NCI-H82 treated with DMSO at 0.1 percent for 48 hours (cell line): ENCODE measurements at regions not wholly inside any gene's neighbourhood (a gene's known extent, or its start where the extent isn't known, plus 50 kb on each side); places are given as distances from the start of the nearest gene placed in this dataset.

ENCODE experiments used
- DNase-seq: peaks from one replicate; lab custom pipeline; 2025; ENCODE audit not compliant: unreplicated experiment; lab: John Stamatoyannopoulos, UW

GRCh38 chr20:50258790-50259483 lies 68.3 kb downstream of the CEBPB start:
- no peak for DNase-seq

GRCh38 chr20:50259705-50260478 lies 69.3 kb downstream of the CEBPB start:
- DNase-seq, result no peak

- DNase-seq, result no peak
These were observed 70.0 kb downstream of the CEBPB start for GRCh38 chr20:50260479-50261221.

GRCh38 chr20:50261471-50262212 lies 71.0 kb downstream of the CEBPB start:
- no peak for DNase-seq

- DNase-seq, result no peak
These were observed 73.2 kb downstream of the CEBPB start for GRCh38 chr20:50263831-50264230.

- DNase-seq, result no peak
These were observed 74.0 kb downstream of the CEBPB start for GRCh38 chr20:50264534-50265145.

GRCh38 chr20:50265245-50265946 lies 74.8 kb downstream of the CEBPB start:
- DNase-seq, result no peak

- DNase-seq, result no peak
These were observed 75.8 kb downstream of the CEBPB start for GRCh38 chr20:50266293-50267040.

GRCh38 chr20:50267041-50267865 lies 76.6 kb downstream of the CEBPB start:
- no peak for DNase-seq

- no peak for DNase-seq
These were observed 77.2 kb downstream of the CEBPB start for GRCh38 chr20:50267866-50268219.

GRCh38 chr20:50269091-50270033 lies 78.7 kb downstream of the CEBPB start:
- no peak for DNase-seq

- no peak for DNase-seq
These were observed 79.4 kb downstream of the CEBPB start for GRCh38 chr20:50270034-50270395.

GRCh38 chr20:50270569-50270968 lies 79.9 kb downstream of the CEBPB start:
- no peak for DNase-seq

GRCh38 chr20:50271176-50271575 lies 80.5 kb downstream of the CEBPB start:
- no peak for DNase-seq

- DNase-seq, result no peak
These were observed 81.0 kb downstream of the CEBPB start for GRCh38 chr20:50271612-50272011.

- DNase-seq, result no peak
These were observed 81.5 kb downstream of the CEBPB start for GRCh38 chr20:50272030-50272723.
